Tibial artery (tissue), 4 donors: ENCODE measurements at regions not wholly inside any gene's neighbourhood (a gene's known extent, or its start where the extent isn't known, plus 50 kb on each side); places are given as distances from the start of the nearest gene placed in this dataset.

ENCODE experiments used
- DNase-seq, 2 donors: peaks; one replicate each; pipeline ENCODE4 v3.0.0-alpha.2; 2019
- H3K27ac ChIP-seq, 2 donors: fragments of 200-600 bp; sonication (generic) in 1 of 2; 1 replicate in 1 of 2; 2 replicates in 1 of 2; pipeline ENCODE4 v1.5.1; 2018 to 2019; ENCODE audit warnings: mild to moderate bottlenecking in 1 of 2
- H3K27me3 ChIP-seq, 2 donors: fragments of 200-600 bp; sonication (generic) in 1 of 2; one replicate each; pipeline versions ENCODE4 v1.5.1 to v1.6.0; 2016 to 2019
- H3K36me3 ChIP-seq, 3 donors: fragments of 200-600 bp; sonication (generic) in 2 of 3; one replicate each; pipeline ENCODE4 v1.5.1; 2016 to 2019; ENCODE audit warnings: mild to moderate bottlenecking in 2 of 3
- H3K4me1 ChIP-seq, 4 donors: fragments of 200-600 bp; sonication (generic) in 2 of 4; 1 replicate in 3 of 4; 2 replicates in 1 of 4; pipeline ENCODE4 v1.5.1; 2016 to 2019
- H3K4me3 ChIP-seq, 2 donors: fragments of 200-600 bp; sonication (generic) in 1 of 2; 1 replicate in 1 of 2; 2 replicates in 1 of 2; pipeline ENCODE4 v1.5.1; 2018 to 2019; ENCODE audit warnings: mild to moderate bottlenecking in 2 of 2
- H3K9me3 ChIP-seq, 3 donors: fragments of 200-600 bp; sonication (generic) in 1 of 3; one replicate each; pipeline ENCODE4 v1.5.1; 2016 to 2019
- intact Hi-C: fragments of 100-400 bp; cut with DNase I; formaldehyde crosslinking; loops from one replicate; pipeline ENCODE4 v1.15.0; 2023; ENCODE audit warnings: low total_unique reads
- TF ChIP-seq, protein P1 (sequence below), 2 experiments: fragments of 200-600 bp in 1 of 2; fragments of 450-650 bp in 1 of 2; IDR thresholded peaks; one replicate each; pipeline ENCODE4 v1.5.1; 2017 to 2019; ENCODE audit warnings: antibody characterized with exemption in 2 of 2, mild to moderate bottlenecking in 1 of 2, moderate library complexity in 1 of 2

DNA sequence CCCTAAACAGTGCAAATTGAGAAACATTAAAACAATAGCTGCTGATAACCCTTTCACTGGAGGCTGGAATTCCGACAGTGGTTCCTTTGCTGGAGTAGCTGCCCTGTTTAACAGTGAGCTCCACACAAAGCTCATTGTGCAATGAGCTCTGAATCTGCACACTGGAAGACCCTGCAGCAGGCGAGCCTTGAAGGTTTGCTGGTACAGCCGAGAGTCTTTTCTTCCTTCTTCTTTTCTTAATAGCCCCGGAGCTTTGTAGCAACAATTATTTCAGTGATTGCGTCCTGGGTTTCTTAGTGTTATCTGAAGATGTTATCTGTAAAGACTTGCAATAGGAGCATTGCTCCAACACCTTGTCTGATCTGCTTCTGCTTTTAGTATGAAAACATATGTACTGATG lies 50.8 kb upstream of the CXCR4 start:
- DNase-seq = no peak

DNA sequence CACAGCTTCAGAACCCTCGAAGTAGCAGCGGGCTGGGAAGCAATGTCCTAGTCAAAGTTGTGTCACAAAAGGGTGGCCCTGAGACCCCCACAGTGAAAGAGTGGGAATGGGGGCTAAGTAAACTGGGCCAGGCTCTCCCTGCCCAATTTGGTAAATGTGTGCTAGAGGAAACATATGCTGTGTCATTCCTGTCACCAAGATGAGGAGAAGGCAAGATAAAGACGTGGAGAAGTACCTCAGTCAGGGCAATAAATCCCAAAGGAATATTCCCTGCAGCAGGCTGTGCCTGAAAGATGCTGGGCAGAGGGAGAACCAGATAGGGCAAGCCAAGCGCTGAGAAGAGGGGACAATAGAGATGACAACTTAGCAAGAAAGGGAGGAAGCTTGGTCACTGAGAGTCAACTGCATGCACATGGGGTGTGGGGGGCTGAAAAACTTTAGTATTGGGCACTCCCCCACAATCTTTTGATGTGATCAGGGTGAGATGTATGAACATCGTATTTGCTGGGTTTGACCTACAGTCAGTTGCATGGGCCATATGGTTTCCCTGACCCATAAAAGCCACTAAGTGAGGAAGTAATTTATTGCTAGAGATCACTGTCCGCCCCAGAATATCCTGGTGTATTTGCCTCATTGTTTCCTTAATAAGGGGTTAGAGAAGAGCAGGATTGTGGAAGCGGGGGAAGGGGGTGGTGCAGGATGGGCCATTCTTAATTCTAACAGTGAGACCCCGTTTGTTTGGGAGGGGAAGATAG lies 49.9 kb upstream of the CXCR4 start:
- TF ChIP-seq, protein P1, sequence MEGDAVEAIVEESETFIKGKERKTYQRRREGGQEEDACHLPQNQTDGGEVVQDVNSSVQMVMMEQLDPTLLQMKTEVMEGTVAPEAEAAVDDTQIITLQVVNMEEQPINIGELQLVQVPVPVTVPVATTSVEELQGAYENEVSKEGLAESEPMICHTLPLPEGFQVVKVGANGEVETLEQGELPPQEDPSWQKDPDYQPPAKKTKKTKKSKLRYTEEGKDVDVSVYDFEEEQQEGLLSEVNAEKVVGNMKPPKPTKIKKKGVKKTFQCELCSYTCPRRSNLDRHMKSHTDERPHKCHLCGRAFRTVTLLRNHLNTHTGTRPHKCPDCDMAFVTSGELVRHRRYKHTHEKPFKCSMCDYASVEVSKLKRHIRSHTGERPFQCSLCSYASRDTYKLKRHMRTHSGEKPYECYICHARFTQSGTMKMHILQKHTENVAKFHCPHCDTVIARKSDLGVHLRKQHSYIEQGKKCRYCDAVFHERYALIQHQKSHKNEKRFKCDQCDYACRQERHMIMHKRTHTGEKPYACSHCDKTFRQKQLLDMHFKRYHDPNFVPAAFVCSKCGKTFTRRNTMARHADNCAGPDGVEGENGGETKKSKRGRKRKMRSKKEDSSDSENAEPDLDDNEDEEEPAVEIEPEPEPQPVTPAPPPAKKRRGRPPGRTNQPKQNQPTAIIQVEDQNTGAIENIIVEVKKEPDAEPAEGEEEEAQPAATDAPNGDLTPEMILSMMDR (IDR thresholded peaks at IDR 0.05) = no peak
- no peak for DNase-seq
- Histone ChIP-seq H3K36me3 (no peaks in the 10 kb centered on the region), H3K9me3 (no peaks in the 10 kb centered on the region), H3K27ac (no peak overlapping the region), H3K4me3 (no peak overlapping the region), H3K4me1 (no peaks in the 10 kb centered on the region), H3K27me3 (peaks cover 0 to 6% of the 10 kb centered on the region in 2 donors)
- intact Hi-C loops = no loop called here

More for the DNA sequence above, 50.8 kb upstream of the CXCR4 start:
- TF ChIP-seq, protein P1 (IDR thresholded peaks at IDR 0.05) = no peak
- Histone ChIP-seq H3K27ac (no peak overlapping the region), H3K9me3 (no peaks in the 10 kb centered on the region), H3K4me3 (no peak overlapping the region), H3K27me3 (peaks cover 0 to 6% of the 10 kb centered on the region in 2 donors), H3K36me3 (no peaks in the 10 kb centered on the region), H3K4me1 (no peaks in the 10 kb centered on the region)
- intact Hi-C loops = no loop called here
